ENCODE measurements at regions not wholly inside any gene's neighbourhood (a gene's known extent, or its start where the extent isn't known, plus 50 kb on each side); places are given as distances from the start of the nearest gene placed in this dataset.
A peak's percentile ranks its signal among the peaks of the same experiment; 100 is the strongest.

DNA sequence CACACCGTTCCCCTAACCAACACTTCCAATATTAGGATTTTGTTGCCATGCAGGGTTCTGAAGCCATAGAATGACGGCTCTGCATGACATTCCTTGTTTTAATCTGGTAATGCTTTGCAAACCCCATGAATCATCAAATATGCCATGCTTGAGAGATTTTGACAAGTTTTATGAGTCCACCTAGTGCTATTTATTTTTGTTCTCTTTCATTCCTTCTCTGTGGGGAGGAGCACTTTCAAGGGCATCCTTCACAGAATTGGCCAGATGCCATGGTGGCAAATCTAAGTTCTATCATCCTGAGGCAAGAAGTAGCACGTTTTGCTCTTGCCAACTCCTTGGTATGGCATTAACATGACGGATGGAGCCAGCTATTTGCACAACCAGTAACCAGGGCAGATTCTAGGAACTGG, 268.4 kb downstream of the FAM76B start:
- H3K4me3 ChIP-seq = no peak overlapping the region
- H4K20me1 ChIP-seq = no peaks in the 10 kb centered on the region
- no peaks in the 10 kb centered on the region for H3K36me3 ChIP-seq
- H3K27me3 ChIP-seq = no peaks in the 10 kb centered on the region
- H3K9me3 ChIP-seq (replicated peaks in 1 of 11) = no peaks in the 10 kb centered on the region
- H3K4me2 ChIP-seq = peak overlapping the region in 5 of 11 experiments; percentile 3 to 20 (median 8); a peak in 3 of 22 replicates
- TF ChIP-seq Cebpa-rat (IDR thresholded peaks at IDR 0.05) = no peak
- no peak overlapping the region for H3K9ac ChIP-seq
- peaks cover 0 to 8% (median 4%) of the 10 kb centered on the region in 10 experiments; a peak in 4 of 20 replicates for H3K4me1 ChIP-seq
- H3K27ac ChIP-seq = no peak overlapping the region

DNA sequence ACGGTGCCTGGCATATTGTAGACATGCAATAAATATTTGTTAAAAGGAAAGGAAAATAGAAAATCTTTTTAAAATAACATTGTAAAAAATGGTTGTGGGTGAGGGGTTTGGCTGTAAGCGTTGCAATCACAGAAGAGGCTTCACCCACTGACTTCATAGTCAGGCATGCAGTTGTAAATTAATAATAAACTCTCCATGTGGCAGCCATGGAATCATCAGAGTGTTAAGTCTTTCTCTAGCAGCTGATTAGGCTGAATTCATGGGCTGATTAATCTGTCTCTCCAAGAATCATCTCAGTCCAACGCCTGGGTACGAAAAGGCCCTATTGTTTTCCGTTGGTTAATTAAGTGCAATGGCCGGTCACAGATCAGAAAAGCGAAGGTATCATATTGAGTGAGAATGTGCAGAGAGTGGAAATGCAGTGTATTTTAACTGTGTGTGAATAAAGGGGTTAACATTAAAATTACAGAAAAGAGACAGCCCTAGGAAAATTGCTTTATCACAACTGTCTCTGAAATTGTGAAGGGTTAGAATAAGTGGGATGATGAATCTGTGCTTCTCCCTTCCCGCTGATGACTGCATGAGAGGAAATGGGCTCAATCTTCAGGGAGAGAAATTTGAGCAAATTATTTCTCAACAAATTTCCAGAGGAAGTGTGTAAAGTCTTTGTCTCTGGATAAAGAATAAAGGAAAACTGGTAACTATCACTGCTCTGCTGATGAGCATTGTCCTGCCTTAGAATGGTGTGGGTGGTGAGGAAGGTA, 269.0 kb downstream of the FAM76B start:
- H3K9me3 ChIP-seq (replicated peaks in 1 of 11) = no peaks in the 10 kb centered on the region
- peaks cover 0 to 4% (median 0%) of the 10 kb centered on the region in 11 experiments; a peak in 1 of 22 replicates for H3K27me3 ChIP-seq
- no peak overlapping the region for H3K9ac ChIP-seq
- peaks cover 0 to 8% (median 4%) of the 10 kb centered on the region in 10 experiments; a peak in 4 of 20 replicates for H3K4me1 ChIP-seq
- H3K4me2 ChIP-seq = peak overlapping the region in 4 of 11 experiments; percentile 3 to 20 (median 6); a peak in 3 of 22 replicates
- no peak overlapping the region for H3K4me3 ChIP-seq
- no peak overlapping the region for H3K27ac ChIP-seq
- H3K36me3 ChIP-seq = no peaks in the 10 kb centered on the region
- TF ChIP-seq Cebpa-rat (IDR thresholded peaks at IDR 0.05) = no peak
- no peaks in the 10 kb centered on the region for H4K20me1 ChIP-seq

DNA sequence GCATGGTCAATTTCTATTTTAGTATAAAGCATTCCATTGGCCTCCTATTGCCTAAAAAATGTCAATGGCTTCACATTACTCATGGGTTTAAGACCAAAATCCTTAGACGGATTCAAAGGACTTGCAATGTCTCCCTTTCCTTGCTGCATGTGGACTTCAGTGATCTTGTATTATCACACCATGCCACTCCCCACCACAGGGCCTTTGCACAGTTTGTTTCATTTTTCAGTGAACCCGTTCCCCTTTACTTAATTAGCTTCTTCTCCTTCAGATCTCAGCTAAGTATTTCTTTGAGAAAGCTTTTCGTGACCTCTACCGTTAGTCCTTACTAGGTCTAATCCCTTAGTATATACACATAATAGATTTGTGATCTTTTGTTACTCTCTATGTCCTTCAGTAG, 269.7 kb downstream of the FAM76B start:
- no peak for TF ChIP-seq Cebpa-rat (IDR thresholded peaks at IDR 0.05)
- Histone ChIP-seq H4K20me1 (no peaks in the 10 kb centered on the region), H3K27me3 (peaks cover 0 to 10% (median 0%) of the 10 kb centered on the region in 11 experiments; a peak in 1 of 22 replicates)

DNA sequence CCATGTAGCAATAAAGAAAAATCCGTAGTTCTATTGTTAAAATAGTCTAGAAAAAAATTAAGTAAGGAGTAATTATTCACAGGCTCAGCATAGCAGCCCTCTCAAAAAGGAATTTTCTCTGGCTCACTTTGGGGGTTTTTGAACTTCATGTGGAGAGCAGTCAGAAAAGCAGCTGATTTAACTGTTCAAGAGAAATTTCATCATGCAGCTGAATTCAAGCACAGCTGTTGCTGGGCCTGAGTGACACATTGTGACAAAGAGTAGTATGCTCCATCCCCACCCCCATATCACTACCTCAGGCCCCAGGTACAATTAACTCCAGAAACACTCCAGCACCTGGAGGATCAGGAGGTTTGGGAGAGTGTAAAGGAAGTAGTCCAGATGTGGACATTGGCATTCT, 272.1 kb downstream of the FAM76B start:
- Histone ChIP-seq H3K4me2 (no peak overlapping the region), H3K9me3 (replicated peaks in 1 of 11) (no peaks in the 10 kb centered on the region), H3K4me1 (peaks cover 0 to 17% (median 9%) of the 10 kb centered on the region in 10 experiments; a peak in 15 of 20 replicates), H3K36me3 (no peaks in the 10 kb centered on the region), H3K27ac (no peak overlapping the region), H3K27me3 (peaks cover 0 to 30% (median 0%) of the 10 kb centered on the region in 11 experiments; a peak in 3 of 22 replicates), H3K4me3 (no peak overlapping the region), H4K20me1 (no peaks in the 10 kb centered on the region), H3K9ac (no peak overlapping the region)
- TF ChIP-seq Cebpa-rat (IDR thresholded peaks at IDR 0.05) = no peak

More for the DNA sequence above, 269.7 kb downstream of the FAM76B start:
- Histone ChIP-seq H3K4me2 (no peak overlapping the region), H3K4me1 (peaks cover 0 to 10% (median 5%) of the 10 kb centered on the region in 10 experiments; a peak in 14 of 20 replicates), H3K9ac (no peak overlapping the region), H3K36me3 (no peaks in the 10 kb centered on the region), H3K27ac (no peak overlapping the region), H3K9me3 (replicated peaks in 1 of 11) (no peaks in the 10 kb centered on the region), H3K4me3 (no peak overlapping the region)

DNA sequence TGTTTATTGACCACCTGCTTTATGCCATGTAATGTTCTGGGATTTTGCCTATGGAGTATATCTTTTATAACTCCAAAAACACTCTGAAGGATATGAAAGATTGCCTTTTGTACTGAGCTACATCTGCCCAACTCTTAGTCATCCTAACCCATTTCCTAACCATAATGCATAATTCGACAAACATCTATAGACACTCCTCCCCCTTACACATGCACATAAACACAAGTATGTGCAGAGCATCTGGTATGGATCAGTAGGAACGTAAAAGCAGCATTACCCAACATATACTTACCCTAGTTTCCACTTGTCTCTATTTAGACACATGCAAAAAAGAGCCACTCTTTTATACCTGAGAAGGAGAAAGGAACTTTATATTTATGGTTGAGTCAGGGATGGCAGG, 272.8 kb downstream of the FAM76B start:
- Histone ChIP-seq H3K4me2 (no peak overlapping the region), H4K20me1 (no peaks in the 10 kb centered on the region)

DNA sequence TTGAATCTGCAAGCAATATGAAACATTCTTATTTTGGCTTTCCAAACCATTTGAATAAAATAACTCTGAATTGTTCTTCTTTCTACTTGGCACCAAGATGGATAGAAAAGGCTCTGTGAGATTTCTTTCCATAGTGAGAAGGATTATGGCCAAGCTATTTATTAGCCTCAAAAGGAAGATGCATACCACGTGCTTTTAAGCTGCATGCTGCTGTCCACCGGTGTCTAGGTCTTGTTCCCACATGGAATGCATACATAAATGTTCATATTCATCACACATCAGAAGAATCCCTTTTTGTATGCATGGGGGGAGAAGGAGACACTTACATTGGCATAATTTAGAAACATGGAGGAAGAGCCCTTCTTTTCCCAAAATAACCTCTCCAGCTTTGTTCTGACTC, 273.4 kb downstream of the FAM76B start:
- TF ChIP-seq Cebpa-rat (IDR thresholded peaks at IDR 0.05) = no peak
- no peak overlapping the region for H3K4me2 ChIP-seq
- H3K27me3 ChIP-seq = peaks cover 0 to 42% (median 0%) of the 10 kb centered on the region in 11 experiments; a peak in 4 of 22 replicates
- H3K36me3 ChIP-seq = no peaks in the 10 kb centered on the region
- no peak overlapping the region for H3K4me3 ChIP-seq
- H3K9me3 ChIP-seq (replicated peaks in 1 of 11) = no peaks in the 10 kb centered on the region
- no peak overlapping the region for H3K27ac ChIP-seq
- H3K4me1 ChIP-seq = peaks cover 0 to 16% (median 9%) of the 10 kb centered on the region in 10 experiments; a peak in 15 of 20 replicates
- H3K9ac ChIP-seq = no peak overlapping the region
- no peaks in the 10 kb centered on the region for H4K20me1 ChIP-seq

More for the DNA sequence above, 272.8 kb downstream of the FAM76B start:
- Histone ChIP-seq H3K4me1 (peaks cover 0 to 17% (median 9%) of the 10 kb centered on the region in 10 experiments; a peak in 15 of 20 replicates), H3K27me3 (peaks cover 0 to 36% (median 0%) of the 10 kb centered on the region in 11 experiments; a peak in 4 of 22 replicates), H3K9me3 (replicated peaks in 1 of 11) (no peaks in the 10 kb centered on the region), H3K27ac (no peak overlapping the region), H3K4me3 (no peak overlapping the region), H3K9ac (no peak overlapping the region), H3K36me3 (no peaks in the 10 kb centered on the region)
- TF ChIP-seq Cebpa-rat (IDR thresholded peaks at IDR 0.05) = no peak

DNA sequence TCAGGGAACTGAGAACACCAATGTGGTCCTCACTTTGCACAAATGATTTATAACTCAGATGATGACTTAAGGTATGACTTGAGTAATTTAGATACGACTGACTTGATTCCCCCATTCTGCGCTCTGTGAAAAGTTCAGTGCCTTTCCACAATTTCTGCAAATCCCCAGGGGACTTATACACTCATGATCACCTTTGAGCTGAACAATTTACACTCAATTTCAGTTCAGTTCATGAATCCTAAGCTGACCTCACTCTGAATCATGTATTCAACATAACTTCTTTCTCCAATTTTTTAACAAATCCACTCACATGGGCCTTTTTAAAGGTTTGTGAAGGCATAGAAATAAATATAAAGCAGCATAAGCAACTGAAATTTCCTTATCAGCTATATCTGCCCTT, 274.2 kb downstream of the FAM76B start:
- Histone ChIP-seq H3K4me1 (peaks cover 0 to 12% (median 8%) of the 10 kb centered on the region in 10 experiments; a peak in 12 of 20 replicates), H3K36me3 (no peaks in the 10 kb centered on the region), H3K4me3 (no peak overlapping the region), H3K27me3 (peaks cover 0 to 49% (median 0%) of the 10 kb centered on the region in 11 experiments; a peak in 4 of 22 replicates), H4K20me1 (no peaks in the 10 kb centered on the region), H3K4me2 (peak overlapping the region in 2 of 11 experiments; percentile 33 to 39; a peak in 3 of 22 replicates), H3K9me3 (replicated peaks in 1 of 11) (no peaks in the 10 kb centered on the region), H3K9ac (no peak overlapping the region), H3K27ac (no peak overlapping the region)
- no peak for TF ChIP-seq Cebpa-rat (IDR thresholded peaks at IDR 0.05)

DNA sequence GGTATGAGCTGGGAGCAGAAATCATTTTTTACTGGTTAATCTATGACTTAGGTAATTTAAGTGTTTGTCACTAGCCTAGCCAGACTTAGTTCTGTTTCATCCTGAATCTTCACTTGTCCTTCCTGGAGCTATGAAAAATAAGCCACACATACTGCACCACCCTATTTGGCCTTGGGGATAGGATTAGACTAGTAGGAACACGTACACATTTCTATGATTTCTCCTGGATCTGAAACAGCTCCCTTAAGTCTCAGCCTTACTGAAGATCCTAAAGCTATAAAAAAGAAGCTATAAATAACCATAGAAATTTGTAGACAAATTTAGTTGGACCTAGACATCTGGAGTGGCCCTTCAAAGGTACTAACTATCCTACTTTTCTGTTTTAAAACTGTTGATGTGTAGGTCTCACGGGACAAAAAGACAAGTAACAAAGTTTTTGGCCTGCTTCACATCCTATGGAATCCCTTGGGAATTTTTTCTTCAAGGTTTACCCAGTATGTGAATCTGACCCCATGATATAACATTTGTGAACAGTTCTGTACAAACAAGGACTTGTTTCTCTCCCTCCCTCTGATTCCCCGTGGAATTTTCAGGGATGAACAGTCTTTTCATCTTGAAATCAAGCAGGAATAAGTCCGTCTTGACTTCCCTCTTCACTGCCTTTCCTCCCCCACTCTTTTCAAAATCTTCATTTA, 275.0 kb downstream of the FAM76B start:
- H3K9ac ChIP-seq = no peak overlapping the region
- peaks cover 0 to 49% (median 0%) of the 10 kb centered on the region in 11 experiments; a peak in 4 of 22 replicates for H3K27me3 ChIP-seq
- no peaks in the 10 kb centered on the region for H4K20me1 ChIP-seq
- no peaks in the 10 kb centered on the region for H3K9me3 ChIP-seq (replicated peaks in 1 of 11)
- H3K4me3 ChIP-seq = no peak overlapping the region
- H3K4me2 ChIP-seq = peak overlapping the region in 7 of 11 experiments; percentile 33 to 61 (median 55); a peak in 14 of 22 replicates
- no peaks in the 10 kb centered on the region for H3K36me3 ChIP-seq
- H3K27ac ChIP-seq = no peak overlapping the region
- TF ChIP-seq Cebpa-rat (IDR thresholded peaks at IDR 0.05) = no peak
- H3K4me1 ChIP-seq = peaks cover 0 to 12% (median 8%) of the 10 kb centered on the region in 10 experiments; a peak in 12 of 20 replicates

DNA sequence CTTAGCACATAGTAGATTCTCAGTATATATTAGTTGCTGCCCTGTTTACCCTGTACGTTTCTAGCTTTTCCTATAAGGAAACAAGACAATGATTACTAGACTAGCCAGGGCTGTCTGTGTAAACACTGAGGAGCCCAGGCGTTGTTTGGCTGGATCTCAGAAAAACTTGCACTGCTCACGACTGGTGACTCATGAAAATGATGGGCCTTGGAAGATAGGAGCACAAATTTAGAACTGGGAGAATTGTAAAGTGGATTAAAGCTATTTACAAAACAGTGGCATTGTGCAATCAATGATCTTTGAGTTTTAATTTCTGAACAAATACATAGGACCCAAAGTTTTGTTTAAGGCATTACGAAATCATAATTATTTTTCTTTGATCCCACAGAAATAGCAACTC, 276.9 kb downstream of the FAM76B start:
- Histone ChIP-seq H3K4me3 (no peak overlapping the region), H3K36me3 (no peaks in the 10 kb centered on the region), H3K27me3 (peaks cover 0 to 63% (median 0%) of the 10 kb centered on the region in 11 experiments; a peak in 6 of 22 replicates), H3K4me2 (no peak overlapping the region), H4K20me1 (no peaks in the 10 kb centered on the region), H3K9ac (no peak overlapping the region), H3K9me3 (replicated peaks in 1 of 11) (no peaks in the 10 kb centered on the region), H3K4me1 (peaks cover 0 to 12% (median 8%) of the 10 kb centered on the region in 10 experiments; a peak in 12 of 20 replicates), H3K27ac (no peak overlapping the region)
- TF ChIP-seq Cebpa-rat (IDR thresholded peaks at IDR 0.05) = peak in 1 of 11 experiments; percentile 30; a peak in 1 of 22 replicates

Data from BLaER1 treated with 17β-estradiol and CSF1 and Interleukin-3, amounts not matched to agents 10 nM and 100 nM (cell line).